H1 (cell line): ENCODE measurements at regions not wholly inside any gene's neighbourhood (a gene's known extent, or its start where the extent isn't known, plus 50 kb on each side); places are given as distances from the start of the nearest gene placed in this dataset.

ENCODE experiments used
- CHD1 ChIP-seq: IDR thresholded peaks from 2 replicates; pipeline ENCODE4 v1.6.1; 2012; ENCODE audit warnings: low read depth, low read length, improper control_type of control experiment
- EZH2 ChIP-seq: fragments of 200-600 bp; sonication (generic); IDR thresholded peaks from 2 replicates; pipeline ENCODE4 v1.7.1; 2012; ENCODE audit warnings: low read depth, mild to moderate bottlenecking, moderate library complexity, low read length, inconsistent platforms; ENCODE audit not compliant: severe bottlenecking
- RXRA ChIP-seq: IDR thresholded peaks from 2 replicates; pipeline ENCODE4 v1.6.1; 2011; ENCODE audit warnings: low read depth, mild to moderate bottlenecking, low read length, moderate library complexity; ENCODE audit not compliant: insufficient read depth
- SP4 ChIP-seq: IDR thresholded peaks from 2 replicates; pipeline ENCODE4 v1.6.1; 2012; ENCODE audit warnings: low read length, inconsistent platforms
- USF2 ChIP-seq: IDR thresholded peaks from 2 replicates; pipeline ENCODE4 v1.6.1; 2011; ENCODE audit warnings: low read length, improper control_type of control experiment

- TF ChIP-seq USF2 (no peak), CHD1 (no peak), SP4 (no peak), RXRA (no peak), EZH2 (no peak)
- TF ChIP-seq, all 59 proteins: peak for 0
Observed at GRCh38 chr21:17200250-17200649, 312.6 kb upstream of the CXADR start (continued).
